ENCODE measurements at regions not wholly inside any gene's neighbourhood (a gene's known extent, or its start where the extent isn't known, plus 50 kb on each side); places are given as distances from the start of the nearest gene placed in this dataset.

- no peak for TF ChIP-seq ZNF101 (CRISPR knock-in tag; IDR thresholded peaks at IDR 0.05; ENCODE audit: borderline replicate concordance, low read depth)
- no peak for TF ChIP-seq THAP7 (CRISPR knock-in tag; IDR thresholded peaks at IDR 0.05)
- TF ChIP-seq NR2F2 (IDR thresholded peaks at IDR 0.05; ENCODE audit: borderline replicate concordance, low read depth) = peak; percentile 100
- TF ChIP-seq ZNF343 (CRISPR knock-in tag; IDR thresholded peaks at IDR 0.05) = 0 out of 2 replicates have a peak, but pooled peaks have one; percentile 51
- TF ChIP-seq ZBTB25 (CRISPR knock-in tag; IDR thresholded peaks at IDR 0.05) = peak; percentile 89
- TF ChIP-seq ZNF639 (CRISPR knock-in tag; conservative IDR thresholded peaks at IDR 0.05) = peak; percentile 51; the same call in 1 of the 2 replicates
- TF ChIP-seq PHF21A (CRISPR knock-in tag; IDR thresholded peaks at IDR 0.05) = peak; percentile 96
- TF ChIP-seq ISL2 (CRISPR knock-in tag; IDR thresholded peaks at IDR 0.05) = peak; percentile 99
- no peak for TF ChIP-seq NFATC3 (CRISPR knock-in tag; IDR thresholded peaks at IDR 0.05)
- TF ChIP-seq ARID3A (IDR thresholded peaks at IDR 0.05; ENCODE audit: low read depth, low read length) = peak; percentile 99
- TF ChIP-seq NPAS2 (CRISPR knock-in tag; IDR thresholded peaks at IDR 0.05; ENCODE audit: borderline replicate concordance) = no peak
- TF ChIP-seq POLR2G (IDR thresholded peaks at IDR 0.05; ENCODE audit: low read depth, low read length) = no peak
- peak; percentile 7; the same call in 1 of the 2 replicates for TF ChIP-seq ZNF552 (CRISPR knock-in tag; IDR thresholded peaks at IDR 0.05; ENCODE audit: borderline replicate concordance)
- no peak for TF ChIP-seq ZNF775 (CRISPR knock-in tag; IDR thresholded peaks at IDR 0.05; ENCODE audit: borderline replicate concordance)
- TF ChIP-seq FOSL2 (CRISPR knock-in tag; IDR thresholded peaks at IDR 0.05) = peak; percentile 100
- TF ChIP-seq ZNF768 (CRISPR knock-in tag; IDR thresholded peaks at IDR 0.05) = no peak
- TF ChIP-seq ISX (CRISPR knock-in tag; conservative IDR thresholded peaks at IDR 0.05) = no peak
- peak; percentile 63 for TF ChIP-seq NFYC (CRISPR knock-in tag; IDR thresholded peaks at IDR 0.05)
- no peak for TF ChIP-seq SUZ12 (IDR thresholded peaks at IDR 0.05; ENCODE audit: low read depth, low read length)
- TF ChIP-seq TRIM24 (CRISPR knock-in tag; IDR thresholded peaks at IDR 0.05) = no peak; the same call in 1 of the 2 replicates
- TF ChIP-seq ZBTB2 (CRISPR knock-in tag; IDR thresholded peaks at IDR 0.05; ENCODE audit: low read depth) = peak; percentile 60; the same call in 1 of the 2 replicates
- TF ChIP-seq ZNF205 (CRISPR knock-in tag; IDR thresholded peaks at IDR 0.05) = peak; percentile 96
Measured at GRCh38 chr2:48221846-48222516, 92.5 kb upstream of the FOXN2 start (continued).
